Retinal pigment epithelial cell (primary cell): ENCODE measurements at regions not wholly inside any gene's neighbourhood (a gene's known extent, or its start where the extent isn't known, plus 50 kb on each side); places are given as distances from the start of the nearest gene placed in this dataset.
"Not testable (repeated sequence)": the region's sequence is repeated elsewhere in the genome, so short reads cannot be mapped to it uniquely, and the experiment has no call there.

Experiments
- DNase-seq: peaks from one replicate; pipeline ENCODE4 v3.0.0-alpha.2; 2010; ENCODE audit warnings: low read depth
- H3K4me3 ChIP-seq: 2 replicates; pipeline ENCODE4 v1.5.1; 2011; ENCODE audit warnings: mild to moderate bottlenecking, low read length, control low read depth, moderate library complexity
- CTCF ChIP-seq: conservative IDR thresholded peaks from 2 replicates; pipeline ENCODE4 v1.5.1; 2011; ENCODE audit warnings: low read depth, low read length, control low read depth, inconsistent platforms

- H3K4me3 ChIP-seq: no peak overlapping the region
- no peak for DNase-seq
- no peak for TF ChIP-seq CTCF
Measured at GRCh38 chr20:22690616-22691179, 106.3 kb upstream of the FOXA2 start.

GRCh38 chr20:22691369-22692118, 107.2 kb upstream of the FOXA2 start:
- DNase-seq: no peak
- peak; percentile 86 for TF ChIP-seq CTCF
- no peak overlapping the region for H3K4me3 ChIP-seq

- no peak for TF ChIP-seq CTCF
- no peak for DNase-seq
- H3K4me3 ChIP-seq: no peak overlapping the region
Measured at GRCh38 chr20:22692119-22692475, 107.7 kb upstream of the FOXA2 start.

GRCh38 chr20:22692620-22693019, 108.2 kb upstream of the FOXA2 start:
- not testable (repeated sequence) for DNase-seq, H3K4me3 ChIP-seq

- DNase-seq: no peak
- TF ChIP-seq CTCF: no peak
- no peak overlapping the region for H3K4me3 ChIP-seq
Measured at GRCh38 chr20:22696759-22697158, 112.4 kb upstream of the FOXA2 start.

- H3K4me3 ChIP-seq: no peak overlapping the region
- no peak for TF ChIP-seq CTCF
- DNase-seq: no peak
Measured at GRCh38 chr20:22698259-22698842, 114.0 kb upstream of the FOXA2 start.

- DNase-seq: no peak
- no peak for TF ChIP-seq CTCF
- no peak overlapping the region for H3K4me3 ChIP-seq
Measured at GRCh38 chr20:22699396-22699795, 115.0 kb upstream of the FOXA2 start.
